HEK293T (cell line): ENCODE measurements at regions not wholly inside any gene's neighbourhood (a gene's known extent, or its start where the extent isn't known, plus 50 kb on each side); places are given as distances from the start of the nearest gene placed in this dataset.

ENCODE experiments used
- BHLHE40 ChIP-seq: fragments of 450-650 bp; IDR thresholded peaks from 2 replicates; pipeline ENCODE4 v1.6.1; 2016; ENCODE audit warnings: mild to moderate bottlenecking, moderate library complexity, borderline replicate concordance
- CTBP1 ChIP-seq: fragments of 450-650 bp; IDR thresholded peaks from 2 replicates; pipeline ENCODE4 v1.6.1; 2016; ENCODE audit warnings: borderline replicate concordance
- ELF4 ChIP-seq: fragments of 450-650 bp; IDR thresholded peaks from 2 replicates; pipeline ENCODE4 v1.6.1; 2017; ENCODE audit warnings: antibody characterized with exemption
- FOXA1 ChIP-seq: fragments of 450-650 bp; IDR thresholded peaks from 2 replicates; pipeline ENCODE4 v1.6.1; 2016; ENCODE audit warnings: mild to moderate bottlenecking
- FOXK2 ChIP-seq: fragments of 450-650 bp; IDR thresholded peaks from 2 replicates; pipeline ENCODE4 v1.6.1; 2016; ENCODE audit warnings: mild to moderate bottlenecking
- FOXM1 ChIP-seq: fragments of 450-650 bp; IDR thresholded peaks from 2 replicates; pipeline ENCODE4 v1.6.1; 2017; ENCODE audit warnings: mild to moderate bottlenecking, borderline replicate concordance
- HDGF ChIP-seq: fragments of 450-650 bp; IDR thresholded peaks from 2 replicates; pipeline ENCODE4 v1.6.1; 2017; ENCODE audit warnings: antibody characterized with exemption, borderline replicate concordance
- SP1 ChIP-seq: fragments of 450-650 bp; IDR thresholded peaks from 2 replicates; pipeline ENCODE4 v1.6.1; 2017
- SUZ12 ChIP-seq: fragments of 450-650 bp; IDR thresholded peaks from 2 replicates; pipeline ENCODE4 v1.6.1; 2016; ENCODE audit warnings: mild to moderate bottlenecking
- TARDBP ChIP-seq: fragments of 450-650 bp; IDR thresholded peaks from 2 replicates; pipeline ENCODE4 v1.6.1; 2016
- ZNF384 ChIP-seq: fragments of 450-650 bp; IDR thresholded peaks from 2 replicates; pipeline ENCODE4 v1.6.1; 2016

DNA sequence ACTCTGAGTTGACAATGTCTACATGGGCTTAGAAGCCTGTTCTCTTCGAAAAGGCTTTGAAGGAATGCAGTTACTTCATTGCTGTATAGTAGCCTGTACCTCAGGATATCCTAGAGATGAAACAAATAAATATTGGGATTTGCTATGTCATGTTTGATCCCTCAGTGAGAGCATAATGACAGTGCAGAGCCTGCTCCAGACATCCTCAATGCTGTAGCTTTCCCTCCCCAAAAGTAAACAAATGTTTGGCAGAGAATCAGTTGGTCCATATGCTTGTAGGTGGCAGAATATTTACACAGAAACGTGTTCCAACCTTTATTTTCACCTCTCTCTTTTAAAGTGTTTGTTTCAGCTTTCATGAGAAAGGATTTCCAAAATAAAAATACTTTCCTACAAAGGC lies 515.3 kb upstream of the SGCG start:
- TF ChIP-seq FOXA1 (no peak), FOXK2 (no peak), BHLHE40 (no peak), TARDBP (no peak), FOXM1 (no peak), SP1 (no peak), HDGF (no peak), CTBP1 (no peak), ZNF384 (no peak), ELF4 (no peak), SUZ12 (no peak)
